HEK293T (cell line): ENCODE measurements at regions not wholly inside any gene's neighbourhood (a gene's known extent, or its start where the extent isn't known, plus 50 kb on each side); places are given as distances from the start of the nearest gene placed in this dataset.

Experiments
- BHLHE40 ChIP-seq: fragments of 450-650 bp; IDR thresholded peaks from 2 replicates; pipeline ENCODE4 v1.6.1; 2016; ENCODE audit warnings: mild to moderate bottlenecking, moderate library complexity, borderline replicate concordance
- CTBP1 ChIP-seq: fragments of 450-650 bp; IDR thresholded peaks from 2 replicates; pipeline ENCODE4 v1.6.1; 2016; ENCODE audit warnings: borderline replicate concordance
- ELF4 ChIP-seq: fragments of 450-650 bp; IDR thresholded peaks from 2 replicates; pipeline ENCODE4 v1.6.1; 2017; ENCODE audit warnings: antibody characterized with exemption
- FOXM1 ChIP-seq: fragments of 450-650 bp; IDR thresholded peaks from 2 replicates; pipeline ENCODE4 v1.6.1; 2017; ENCODE audit warnings: mild to moderate bottlenecking, borderline replicate concordance
- SP1 ChIP-seq: fragments of 450-650 bp; IDR thresholded peaks from 2 replicates; pipeline ENCODE4 v1.6.1; 2017

DNA sequence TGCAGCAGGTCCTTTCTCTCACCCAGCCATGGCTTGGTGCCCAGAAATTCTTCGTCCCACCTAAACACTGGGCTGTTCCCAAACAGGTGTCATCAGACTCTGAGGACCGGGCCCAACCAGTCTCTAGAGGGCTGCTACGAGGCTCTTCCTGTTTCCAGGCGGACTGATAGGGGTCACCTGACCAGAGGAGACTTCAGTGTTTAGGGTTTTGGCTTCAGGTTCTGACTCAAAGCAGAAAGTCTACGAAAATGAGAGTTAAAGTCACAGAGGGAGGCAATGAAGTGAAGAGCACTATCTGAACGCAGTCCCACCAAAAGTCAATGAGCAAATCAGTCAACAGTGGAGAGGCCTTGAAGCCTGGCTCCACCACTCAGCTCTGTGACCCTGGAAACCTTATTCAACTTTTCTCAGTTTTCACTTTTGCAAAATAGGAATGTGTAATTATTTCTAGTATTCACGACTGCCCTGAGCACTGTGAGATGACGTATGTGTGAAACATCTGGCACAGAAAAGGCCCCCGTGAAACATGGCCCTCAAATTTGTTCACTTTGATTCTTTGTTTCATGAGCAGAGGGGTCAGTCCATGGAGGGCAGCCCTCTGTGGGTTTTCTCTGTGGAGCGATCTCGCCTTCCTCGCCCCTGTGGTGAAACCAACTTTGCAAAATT, 189.9 kb upstream of the PDE1C start:
- TF ChIP-seq FOXM1: no peak
- no peak for TF ChIP-seq SP1
- TF ChIP-seq ELF4: no peak
- TF ChIP-seq BHLHE40: no peak
- no peak for TF ChIP-seq CTBP1
